Progenitor cell of endocrine pancreas (in vitro differentiated cells): ENCODE measurements at regions not wholly inside any gene's neighbourhood (a gene's known extent, or its start where the extent isn't known, plus 50 kb on each side); places are given as distances from the start of the nearest gene placed in this dataset.
"Not testable (repeated sequence)": the region's sequence is repeated elsewhere in the genome, so short reads cannot be mapped to it uniquely, and the experiment has no call there.

ENCODE experiments used
- DNase-seq: peaks from one replicate; pipeline ENCODE4 v3.0.0; 2021; ENCODE audit warnings: low spot score; ENCODE audit not compliant: unreplicated experiment
- H3K27ac Mint-ChIP-seq: 2 replicates; pipeline ENCODE4 v1.8.0; 2021; ENCODE audit warnings: mild to moderate bottlenecking, moderate library complexity, mixed read lengths
- H3K27me3 Mint-ChIP-seq: 2 replicates; pipeline ENCODE4 v1.8.0; 2021; ENCODE audit warnings: mixed read lengths
- H3K36me3 Mint-ChIP-seq: 2 replicates; pipeline ENCODE4 v1.8.0; 2022; ENCODE audit warnings: mixed read lengths; ENCODE audit not compliant: insufficient read depth
- H3K4me1 Mint-ChIP-seq: 2 replicates; pipeline ENCODE4 v1.8.0; 2021; ENCODE audit warnings: low read depth, mixed read lengths
- H3K4me3 Mint-ChIP-seq: 2 replicates; pipeline ENCODE4 v1.8.0; 2021; ENCODE audit warnings: low read depth, mild to moderate bottlenecking, moderate library complexity, mixed read lengths
- H3K9me3 Mint-ChIP-seq: 2 replicates; pipeline ENCODE4 v1.8.0; 2021; ENCODE audit warnings: low read depth, mixed read lengths
- CTCF ChIP-seq: fragments of 200-600 bp; sonication (generic); IDR thresholded peaks from one replicate; pipeline ENCODE4 v1.5.0; 2021; ENCODE audit warnings: antibody characterized with exemption, mild to moderate bottlenecking; ENCODE audit not compliant: unreplicated experiment

DNA sequence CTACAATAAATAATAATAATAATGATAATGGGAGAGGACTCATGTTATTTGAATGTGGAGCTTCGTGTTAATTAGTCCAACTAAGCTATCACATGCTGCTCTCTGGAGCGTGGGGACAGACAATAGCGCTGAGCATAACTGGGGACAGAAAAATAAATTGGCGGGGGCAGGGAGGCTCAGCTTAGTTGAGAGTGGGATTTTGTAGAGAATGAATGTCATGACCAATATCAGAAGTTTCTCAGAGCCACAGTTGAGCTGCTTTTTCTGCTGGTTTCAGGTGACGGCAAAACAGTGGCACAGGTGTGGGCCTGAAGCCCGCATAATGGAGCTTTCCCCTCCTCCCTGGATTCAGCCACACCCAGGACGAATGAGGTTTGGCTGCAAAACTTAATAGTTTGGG, 111.1 kb upstream of the CAB39 start:
- TF ChIP-seq CTCF: no peak
- Mint-ChIP-seq H3K27me3 (no peaks in the 10 kb centered on the region), H3K27ac (no peak overlapping the region), H3K9me3 (peaks cover 6% of the 10 kb centered on the region), H3K4me3 (no peak overlapping the region), H3K36me3 (no peaks in the 10 kb centered on the region), H3K4me1 (no peaks in the 10 kb centered on the region)
- no peak for DNase-seq

- H3K27ac Mint-ChIP-seq: no peak overlapping the region
Observed at GRCh38 chr2:230602562-230603230, 109.9 kb upstream of the CAB39 start.

GRCh38 chr2:230603317-230603716, 109.3 kb upstream of the CAB39 start:
- not testable (repeated sequence) for H3K4me1 Mint-ChIP-seq

More at GRCh38 chr2:230602562-230603230, 109.9 kb upstream of the CAB39 start:
- no peak for TF ChIP-seq CTCF
- H3K27me3 Mint-ChIP-seq: no peaks in the 10 kb centered on the region
- no peaks in the 10 kb centered on the region for H3K4me1 Mint-ChIP-seq
- peaks cover 8% of the 10 kb centered on the region for H3K9me3 Mint-ChIP-seq
- no peak for DNase-seq
- H3K4me3 Mint-ChIP-seq: no peak overlapping the region
- H3K36me3 Mint-ChIP-seq: no peaks in the 10 kb centered on the region

GRCh38 chr2:230604158-230604557, 108.5 kb upstream of the CAB39 start:
- not testable (repeated sequence) for H3K27ac Mint-ChIP-seq, H3K4me1 Mint-ChIP-seq, H3K4me3 Mint-ChIP-seq, H3K36me3 Mint-ChIP-seq, H3K27me3 Mint-ChIP-seq, DNase-seq
- H3K9me3 Mint-ChIP-seq: peaks cover 10% of the 10 kb centered on the region

More at GRCh38 chr2:230603317-230603716, 109.3 kb upstream of the CAB39 start:
- H3K9me3 Mint-ChIP-seq, H3K27me3 Mint-ChIP-seq, H3K4me3 Mint-ChIP-seq, DNase-seq, H3K36me3 Mint-ChIP-seq, H3K27ac Mint-ChIP-seq: not testable (repeated sequence)

DNA sequence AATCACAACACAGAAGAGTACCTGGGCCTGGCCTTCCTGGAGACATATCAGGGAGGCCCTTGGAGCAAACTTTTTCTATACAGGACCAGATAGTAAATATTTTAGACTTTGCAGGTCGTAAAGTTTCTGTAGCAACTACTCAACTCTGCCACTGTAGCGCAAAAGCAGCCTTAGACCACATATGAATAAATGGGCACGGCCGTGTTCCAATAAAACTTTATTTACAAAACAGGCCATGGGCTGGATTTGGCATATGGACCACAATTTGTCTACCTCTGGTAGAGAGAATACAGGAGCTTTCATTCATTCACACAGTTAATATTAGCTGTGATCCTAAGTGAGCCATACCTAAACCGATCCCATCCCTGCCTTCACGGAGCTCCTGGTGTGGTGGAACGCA, 98.6 kb upstream of the CAB39 start:
- Mint-ChIP-seq H3K4me1 (peaks cover 3% of the 10 kb centered on the region), H3K4me3 (no peak overlapping the region), H3K27me3 (peaks cover 9% of the 10 kb centered on the region), H3K27ac (no peak overlapping the region), H3K36me3 (no peaks in the 10 kb centered on the region), H3K9me3 (peaks cover 2% of the 10 kb centered on the region)
- no peak for DNase-seq
- TF ChIP-seq CTCF: no peak

- DNase-seq: no peak
- no peaks in the 10 kb centered on the region for H3K36me3 Mint-ChIP-seq
- H3K4me3 Mint-ChIP-seq: no peak overlapping the region
- H3K9me3 Mint-ChIP-seq: no peaks in the 10 kb centered on the region
- H3K27ac Mint-ChIP-seq: no peak overlapping the region
- peaks cover 3% of the 10 kb centered on the region for H3K4me1 Mint-ChIP-seq
- peaks cover 15% of the 10 kb centered on the region for H3K27me3 Mint-ChIP-seq
- no peak for TF ChIP-seq CTCF
Observed at GRCh38 chr2:230614913-230615332, 97.7 kb upstream of the CAB39 start.

DNA sequence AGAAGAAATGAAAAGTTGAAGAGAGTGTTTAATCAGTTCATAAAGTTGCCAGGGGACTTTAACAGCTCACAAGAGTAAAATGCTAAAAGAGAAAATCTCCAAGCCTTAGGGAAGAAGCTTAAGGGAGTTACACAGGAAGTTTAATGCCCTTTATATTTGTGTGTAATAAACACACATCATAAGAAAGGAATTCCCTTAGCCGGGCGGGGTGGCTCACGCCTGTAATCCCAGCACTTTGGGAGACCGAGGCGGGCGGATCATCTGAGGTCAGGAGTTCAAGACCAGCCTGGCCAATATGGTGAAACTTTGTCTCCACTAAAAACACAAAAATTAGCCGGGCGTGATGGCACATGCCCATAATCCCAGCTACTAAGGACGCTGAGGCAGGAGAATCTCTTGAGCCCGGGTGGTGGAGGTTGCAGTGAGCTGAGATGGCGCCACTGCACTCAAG, 95.4 kb upstream of the CAB39 start:
- not testable (repeated sequence) for H3K4me1 Mint-ChIP-seq, DNase-seq, H3K27ac Mint-ChIP-seq, H3K4me3 Mint-ChIP-seq, H3K36me3 Mint-ChIP-seq, H3K9me3 Mint-ChIP-seq
- H3K27me3 Mint-ChIP-seq: peaks cover 24% of the 10 kb centered on the region
